Uterus (tissue), 3 donors: ENCODE measurements at regions not wholly inside any gene's neighbourhood (a gene's known extent, or its start where the extent isn't known, plus 50 kb on each side); places are given as distances from the start of the nearest gene placed in this dataset.

Experiments used
- DNase-seq, 2 donors: peaks; one replicate each; pipeline ENCODE4 v3.0.0-alpha.2; 2019 to 2020
- H3K27ac ChIP-seq, 2 donors: fragments of 200-600 bp; sonication (generic); 1 replicate in 1 of 2; 2 replicates in 1 of 2; pipeline ENCODE4 v1.5.1; 2016 to 2018
- H3K27me3 ChIP-seq, 2 donors: fragments of 200-600 bp; sonication (generic); one replicate each; pipeline ENCODE4 v1.5.1; 2018 to 2019; ENCODE audit warnings: control low read depth in 1 of 2
- H3K36me3 ChIP-seq, 2 donors: fragments of 200-600 bp; sonication (generic); one replicate each; pipeline ENCODE4 v1.5.1; 2019; ENCODE audit warnings: control low read depth in 1 of 2
- H3K4me1 ChIP-seq, 2 donors: fragments of 200-600 bp; sonication (generic); one replicate each; pipeline ENCODE4 v1.5.1; 2018 to 2019; ENCODE audit warnings: control low read depth in 1 of 2
- H3K4me3 ChIP-seq, 2 donors: fragments of 200-600 bp; sonication (generic); 1 replicate in 1 of 2; 2 replicates in 1 of 2; pipeline ENCODE4 v1.5.1; 2018 to 2019; ENCODE audit warnings: mild to moderate bottlenecking in 1 of 2
- H3K9me3 ChIP-seq, 2 donors: fragments of 200-600 bp; sonication (generic); one replicate each; pipeline ENCODE4 v1.5.1; 2019; ENCODE audit warnings: control low read depth in 1 of 2
- POLR2A ChIP-seq, 2 donors: fragments of 450-650 bp; IDR thresholded peaks; one replicate each; pipeline ENCODE4 v1.6.1; 2016; ENCODE audit warnings: antibody characterized with exemption in 2 of 2, mild to moderate bottlenecking in 1 of 2, moderate library complexity in 1 of 2
- intact Hi-C: fragments of 100-400 bp; cut with DNase I; formaldehyde crosslinking; loops from one replicate; pipeline ENCODE4 v1.15.1; 2023; ENCODE audit warnings: low total_unique reads
- TF ChIP-seq, protein P1 (sequence below), 4 experiments: fragments of 200-600 bp in 2 of 4; fragments of 450-650 bp in 2 of 4; sonication (generic) in 2 of 4; IDR thresholded peaks; one replicate each; pipeline ENCODE4 v1.5.1; 2016 to 2019; ENCODE audit warnings: antibody characterized with exemption in 4 of 4, mild to moderate bottlenecking in 2 of 4, moderate library complexity in 1 of 4
- donor health status: DM: yes; HTN: yes; CAD: no.

DNA sequence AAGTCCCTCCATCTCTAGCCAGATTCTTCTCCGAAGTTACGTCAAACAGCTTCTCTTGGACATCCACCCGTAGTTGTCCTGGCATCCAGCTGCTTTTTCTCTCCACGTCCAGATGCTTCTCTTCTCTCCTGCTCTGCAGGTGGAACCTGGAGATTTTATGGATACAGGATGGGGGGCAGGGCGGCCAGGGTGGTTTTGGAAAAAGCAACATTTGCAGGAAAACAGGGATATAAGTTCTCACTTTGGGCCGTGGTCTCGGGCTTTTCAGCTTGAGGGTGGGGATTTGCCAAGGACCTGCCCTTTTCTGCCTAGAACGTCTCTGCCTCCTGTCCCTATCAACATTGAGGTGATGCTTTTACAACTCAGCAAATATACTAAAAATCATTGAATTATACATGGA, 1941.6 kb upstream of the C9orf72 start:
- intact Hi-C loops, result no loop called here
- no peaks in the 10 kb centered on the region for H3K27me3 ChIP-seq
- H3K27ac ChIP-seq, result no peak overlapping the region
- H3K4me3 ChIP-seq, result no peak overlapping the region
- TF ChIP-seq, protein P1, sequence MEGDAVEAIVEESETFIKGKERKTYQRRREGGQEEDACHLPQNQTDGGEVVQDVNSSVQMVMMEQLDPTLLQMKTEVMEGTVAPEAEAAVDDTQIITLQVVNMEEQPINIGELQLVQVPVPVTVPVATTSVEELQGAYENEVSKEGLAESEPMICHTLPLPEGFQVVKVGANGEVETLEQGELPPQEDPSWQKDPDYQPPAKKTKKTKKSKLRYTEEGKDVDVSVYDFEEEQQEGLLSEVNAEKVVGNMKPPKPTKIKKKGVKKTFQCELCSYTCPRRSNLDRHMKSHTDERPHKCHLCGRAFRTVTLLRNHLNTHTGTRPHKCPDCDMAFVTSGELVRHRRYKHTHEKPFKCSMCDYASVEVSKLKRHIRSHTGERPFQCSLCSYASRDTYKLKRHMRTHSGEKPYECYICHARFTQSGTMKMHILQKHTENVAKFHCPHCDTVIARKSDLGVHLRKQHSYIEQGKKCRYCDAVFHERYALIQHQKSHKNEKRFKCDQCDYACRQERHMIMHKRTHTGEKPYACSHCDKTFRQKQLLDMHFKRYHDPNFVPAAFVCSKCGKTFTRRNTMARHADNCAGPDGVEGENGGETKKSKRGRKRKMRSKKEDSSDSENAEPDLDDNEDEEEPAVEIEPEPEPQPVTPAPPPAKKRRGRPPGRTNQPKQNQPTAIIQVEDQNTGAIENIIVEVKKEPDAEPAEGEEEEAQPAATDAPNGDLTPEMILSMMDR (IDR thresholded peaks at IDR 0.05), result no peak
- H3K36me3 ChIP-seq, result no peaks in the 10 kb centered on the region
- no peak for DNase-seq
- no peaks in the 10 kb centered on the region for H3K4me1 ChIP-seq
- H3K9me3 ChIP-seq, result no peaks in the 10 kb centered on the region

DNA sequence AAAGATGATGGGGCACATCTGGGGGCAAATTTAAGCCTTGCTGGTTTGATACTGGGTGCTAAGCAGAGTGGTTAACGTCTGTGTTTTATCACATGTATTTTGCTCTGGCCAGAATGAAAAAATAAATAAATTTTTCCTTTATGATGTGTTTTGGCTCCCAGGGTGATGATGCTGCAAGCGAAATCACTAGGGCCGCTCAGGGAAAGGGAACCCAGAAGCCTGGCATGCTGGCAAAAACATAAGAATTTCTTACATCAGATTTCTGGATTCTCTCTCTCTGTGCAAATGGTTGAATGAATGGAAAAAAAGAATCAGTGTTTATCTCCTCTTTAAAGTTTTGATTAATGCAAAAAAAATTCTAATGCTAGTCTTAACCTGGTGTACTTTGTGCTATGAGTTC, 1975.2 kb upstream of the C9orf72 start:
- H3K27ac ChIP-seq, result peak overlapping the region; percentile 73 to 83
- DNase-seq, result peak; percentile 32 to 60
- H3K4me3 ChIP-seq, result no peak overlapping the region
- H3K27me3 ChIP-seq, result no peaks in the 10 kb centered on the region
- TF ChIP-seq POLR2A (IDR thresholded peaks at IDR 0.05), result no peak
- TF ChIP-seq, protein P1 (IDR thresholded peaks at IDR 0.05), result no peak
- no peaks in the 10 kb centered on the region for H3K9me3 ChIP-seq
- intact Hi-C loops, result loop anchor here (10.0 kb wide), 1 partner anchor 56 kb away; no protein-coding TSS in a partner anchor
- no peaks in the 10 kb centered on the region for H3K4me1 ChIP-seq
- H3K36me3 ChIP-seq, result no peaks in the 10 kb centered on the region

DNA sequence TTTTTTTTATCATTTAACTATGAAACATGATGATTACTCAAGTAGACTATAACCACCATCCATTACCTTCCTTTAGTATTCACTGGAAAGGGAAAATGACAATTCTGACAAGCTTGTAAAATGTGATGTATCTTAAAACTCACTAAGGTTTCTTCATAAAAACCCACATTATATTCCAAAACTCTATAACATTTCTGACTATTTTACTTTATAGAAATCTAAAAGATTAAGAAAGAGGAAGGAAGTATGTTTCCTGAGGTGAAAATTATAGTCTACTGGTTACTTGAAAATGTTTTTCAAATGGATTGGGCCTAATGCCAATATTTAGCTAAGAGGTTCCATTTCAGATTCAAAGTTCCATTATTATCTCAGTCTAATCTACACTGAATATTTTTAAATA, 1982.2 kb upstream of the C9orf72 start:
- Histone ChIP-seq H3K27me3 (no peaks in the 10 kb centered on the region), H3K36me3 (no peaks in the 10 kb centered on the region), H3K4me3 (no peak overlapping the region), H3K27ac (peak overlapping the region in 1 of 2 donors; percentile 30), H3K4me1 (no peaks in the 10 kb centered on the region), H3K9me3 (no peaks in the 10 kb centered on the region)
- intact Hi-C loops, result no loop called here
- DNase-seq, result no peak
- TF ChIP-seq, protein P1 (IDR thresholded peaks at IDR 0.05), result no peak
- no peak for TF ChIP-seq POLR2A (IDR thresholded peaks at IDR 0.05)

DNA sequence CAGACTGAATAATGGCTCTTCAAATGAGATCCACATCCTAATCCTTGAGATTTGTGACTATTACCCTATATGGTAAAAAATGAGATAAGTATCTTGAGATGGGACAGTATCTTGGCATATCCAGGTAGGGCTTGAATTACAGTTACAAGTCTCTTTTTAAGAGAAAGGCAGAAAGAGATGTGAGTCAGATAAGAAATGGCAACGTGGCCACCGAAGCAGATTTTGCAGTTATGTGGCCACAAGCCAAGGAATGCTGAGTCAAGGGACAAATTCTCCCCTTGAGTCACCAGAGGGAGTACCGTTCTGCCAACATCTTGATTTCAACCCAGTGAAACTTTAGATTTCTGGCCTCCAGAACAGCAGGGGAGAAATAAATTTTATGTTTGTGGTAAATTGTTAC, 1983.0 kb upstream of the C9orf72 start:
- Histone ChIP-seq H3K4me1 (no peaks in the 10 kb centered on the region), H3K36me3 (no peaks in the 10 kb centered on the region), H3K4me3 (no peak overlapping the region), H3K27me3 (no peaks in the 10 kb centered on the region), H3K9me3 (no peaks in the 10 kb centered on the region), H3K27ac (peak overlapping the region; percentile 4 to 49)
- no peak for TF ChIP-seq POLR2A (IDR thresholded peaks at IDR 0.05)
- TF ChIP-seq, protein P1 (IDR thresholded peaks at IDR 0.05), result no peak
- peak in 1 of 2 donors; percentile 37 for DNase-seq
- intact Hi-C loops, result no loop called here

DNA sequence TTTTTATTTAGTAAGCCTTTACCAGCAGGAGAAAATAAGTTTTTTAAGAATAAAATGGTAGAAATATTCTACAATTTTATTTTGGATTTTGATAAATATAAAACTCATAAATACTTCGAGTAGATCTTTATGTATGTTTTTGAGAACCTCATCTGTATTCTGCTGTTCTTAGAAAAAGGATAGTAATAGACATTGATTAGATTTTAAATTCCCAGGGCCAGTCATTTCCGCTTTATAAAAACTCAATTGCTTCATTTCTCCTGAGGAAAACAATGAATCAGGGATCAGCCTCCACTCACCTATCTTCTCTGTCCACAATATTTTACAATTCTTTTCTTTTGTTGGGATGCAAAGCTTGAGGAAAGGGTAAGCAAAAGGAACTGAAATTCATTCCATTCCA, 1983.5 kb upstream of the C9orf72 start:
- intact Hi-C loops, result no loop called here
- no peak for DNase-seq
- no peaks in the 10 kb centered on the region for H3K9me3 ChIP-seq
- H3K4me1 ChIP-seq, result no peaks in the 10 kb centered on the region
- H3K4me3 ChIP-seq, result no peak overlapping the region
- H3K27me3 ChIP-seq, result no peaks in the 10 kb centered on the region
- no peaks in the 10 kb centered on the region for H3K36me3 ChIP-seq
- peak overlapping the region; percentile 48 to 60 for H3K27ac ChIP-seq
- TF ChIP-seq, protein P1 (IDR thresholded peaks at IDR 0.05), result no peak
- TF ChIP-seq POLR2A (IDR thresholded peaks at IDR 0.05), result no peak
